ENCODE measurements at regions not wholly inside any gene's neighbourhood (a gene's known extent, or its start where the extent isn't known, plus 50 kb on each side); places are given as distances from the start of the nearest gene placed in this dataset.

DNA sequence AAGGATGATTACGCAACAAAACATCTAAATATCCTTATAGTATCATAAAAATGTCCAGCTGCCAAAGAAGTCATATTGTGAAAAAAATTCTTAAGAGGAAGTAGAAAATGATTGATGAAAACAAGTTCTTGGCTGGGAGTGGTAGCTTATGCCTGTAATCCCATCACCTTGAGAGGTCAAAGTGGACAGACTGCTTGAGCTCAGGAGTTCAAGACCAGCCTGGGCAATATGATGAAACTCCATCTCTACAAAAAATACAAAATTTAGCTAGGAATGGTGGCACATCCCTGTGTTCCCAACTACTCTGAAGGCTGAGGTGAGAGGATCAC, 577.6 kb downstream of the KLHL13 start:
- H3K27me3 ChIP-seq (ENCODE audit: insufficient read depth, poor library complexity, severe bottlenecking), result no peaks in the 10 kb centered on the region
- TF ChIP-seq, protein P1, sequence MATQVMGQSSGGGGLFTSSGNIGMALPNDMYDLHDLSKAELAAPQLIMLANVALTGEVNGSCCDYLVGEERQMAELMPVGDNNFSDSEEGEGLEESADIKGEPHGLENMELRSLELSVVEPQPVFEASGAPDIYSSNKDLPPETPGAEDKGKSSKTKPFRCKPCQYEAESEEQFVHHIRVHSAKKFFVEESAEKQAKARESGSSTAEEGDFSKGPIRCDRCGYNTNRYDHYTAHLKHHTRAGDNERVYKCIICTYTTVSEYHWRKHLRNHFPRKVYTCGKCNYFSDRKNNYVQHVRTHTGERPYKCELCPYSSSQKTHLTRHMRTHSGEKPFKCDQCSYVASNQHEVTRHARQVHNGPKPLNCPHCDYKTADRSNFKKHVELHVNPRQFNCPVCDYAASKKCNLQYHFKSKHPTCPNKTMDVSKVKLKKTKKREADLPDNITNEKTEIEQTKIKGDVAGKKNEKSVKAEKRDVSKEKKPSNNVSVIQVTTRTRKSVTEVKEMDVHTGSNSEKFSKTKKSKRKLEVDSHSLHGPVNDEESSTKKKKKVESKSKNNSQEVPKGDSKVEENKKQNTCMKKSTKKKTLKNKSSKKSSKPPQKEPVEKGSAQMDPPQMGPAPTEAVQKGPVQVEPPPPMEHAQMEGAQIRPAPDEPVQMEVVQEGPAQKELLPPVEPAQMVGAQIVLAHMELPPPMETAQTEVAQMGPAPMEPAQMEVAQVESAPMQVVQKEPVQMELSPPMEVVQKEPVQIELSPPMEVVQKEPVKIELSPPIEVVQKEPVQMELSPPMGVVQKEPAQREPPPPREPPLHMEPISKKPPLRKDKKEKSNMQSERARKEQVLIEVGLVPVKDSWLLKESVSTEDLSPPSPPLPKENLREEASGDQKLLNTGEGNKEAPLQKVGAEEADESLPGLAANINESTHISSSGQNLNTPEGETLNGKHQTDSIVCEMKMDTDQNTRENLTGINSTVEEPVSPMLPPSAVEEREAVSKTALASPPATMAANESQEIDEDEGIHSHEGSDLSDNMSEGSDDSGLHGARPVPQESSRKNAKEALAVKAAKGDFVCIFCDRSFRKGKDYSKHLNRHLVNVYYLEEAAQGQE (IDR thresholded peaks at IDR 0.05; ENCODE audit: insufficient replicate concordance, low read depth), result no peak
- no peak for TF ChIP-seq POLR2AphosphoS5 (IDR thresholded peaks at IDR 0.05; ENCODE audit: low read depth)
- no peak for TF ChIP-seq GABPA (IDR thresholded peaks at IDR 0.05; ENCODE audit: low read depth)
- DNase-seq (ENCODE audit: low read depth in 1 of 2, low spot score in 1 of 2), result no peak
- H3K27ac ChIP-seq (replicated peaks), result no peak overlapping the region
- H3K4me3 ChIP-seq (replicated peaks; ENCODE audit: insufficient read depth, low read length), result no peak overlapping the region

DNA sequence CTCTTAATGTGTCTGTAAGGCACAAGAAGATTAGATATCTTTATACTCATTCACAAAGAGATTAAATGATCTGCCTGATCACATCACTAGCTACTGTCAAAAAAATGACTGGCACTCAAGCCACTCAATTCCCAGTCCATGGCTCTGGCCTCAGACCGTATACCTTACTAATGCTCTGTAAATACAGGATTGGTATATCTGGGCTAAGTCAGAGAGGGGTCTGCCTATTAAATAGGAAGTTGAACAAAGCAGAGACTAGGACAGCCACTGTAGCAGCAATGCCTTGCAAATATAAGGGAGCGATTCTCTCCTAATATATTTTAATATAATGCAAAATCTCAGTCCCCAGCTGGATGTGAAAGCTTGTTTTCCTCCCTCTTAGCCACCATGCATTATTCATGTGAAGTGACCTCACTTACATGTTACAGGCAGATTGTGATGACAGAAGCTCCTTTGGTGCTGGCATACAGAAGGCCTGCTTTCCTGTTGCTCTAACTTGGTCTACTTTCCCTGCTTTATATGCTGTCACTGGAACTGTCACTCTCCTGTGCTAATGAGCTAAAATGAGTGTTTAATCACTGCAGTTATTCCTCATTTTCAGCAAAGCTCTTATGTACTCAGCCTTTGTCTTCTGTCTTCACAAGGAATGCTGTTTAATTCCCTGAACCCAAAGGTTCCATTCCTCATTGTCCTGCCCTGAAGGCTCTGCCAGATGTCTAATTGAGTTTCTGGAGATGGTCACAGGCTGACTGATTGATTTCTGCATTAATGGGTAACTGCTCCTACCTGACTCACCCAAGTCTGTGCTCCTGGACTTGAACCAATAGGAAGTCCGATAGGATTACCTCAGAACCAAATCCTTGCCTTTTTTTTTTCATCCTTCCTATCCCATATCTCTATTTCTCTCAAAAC, 578.2 kb downstream of the KLHL13 start:
- Histone ChIP-seq H3K27me3 (ENCODE audit: insufficient read depth, poor library complexity, severe bottlenecking) (no peaks in the 10 kb centered on the region), H3K27ac (replicated peaks) (no peak overlapping the region), H3K4me3 (replicated peaks; ENCODE audit: insufficient read depth, low read length) (no peak overlapping the region)
- no peak for DNase-seq (ENCODE audit: low read depth in 1 of 2, low spot score in 1 of 2)
- TF ChIP-seq, protein P2, sequence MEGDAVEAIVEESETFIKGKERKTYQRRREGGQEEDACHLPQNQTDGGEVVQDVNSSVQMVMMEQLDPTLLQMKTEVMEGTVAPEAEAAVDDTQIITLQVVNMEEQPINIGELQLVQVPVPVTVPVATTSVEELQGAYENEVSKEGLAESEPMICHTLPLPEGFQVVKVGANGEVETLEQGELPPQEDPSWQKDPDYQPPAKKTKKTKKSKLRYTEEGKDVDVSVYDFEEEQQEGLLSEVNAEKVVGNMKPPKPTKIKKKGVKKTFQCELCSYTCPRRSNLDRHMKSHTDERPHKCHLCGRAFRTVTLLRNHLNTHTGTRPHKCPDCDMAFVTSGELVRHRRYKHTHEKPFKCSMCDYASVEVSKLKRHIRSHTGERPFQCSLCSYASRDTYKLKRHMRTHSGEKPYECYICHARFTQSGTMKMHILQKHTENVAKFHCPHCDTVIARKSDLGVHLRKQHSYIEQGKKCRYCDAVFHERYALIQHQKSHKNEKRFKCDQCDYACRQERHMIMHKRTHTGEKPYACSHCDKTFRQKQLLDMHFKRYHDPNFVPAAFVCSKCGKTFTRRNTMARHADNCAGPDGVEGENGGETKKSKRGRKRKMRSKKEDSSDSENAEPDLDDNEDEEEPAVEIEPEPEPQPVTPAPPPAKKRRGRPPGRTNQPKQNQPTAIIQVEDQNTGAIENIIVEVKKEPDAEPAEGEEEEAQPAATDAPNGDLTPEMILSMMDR (IDR thresholded peaks at IDR 0.05; ENCODE audit: insufficient read depth, low read length), result no peak
- TF ChIP-seq POLR2AphosphoS5 (IDR thresholded peaks at IDR 0.05; ENCODE audit: low read depth), result no peak
- TF ChIP-seq GABPA (IDR thresholded peaks at IDR 0.05; ENCODE audit: low read depth), result no peak
- TF ChIP-seq SPI1 (IDR thresholded peaks at IDR 0.05; ENCODE audit: borderline replicate concordance, low read depth), result no peak
- TF ChIP-seq, protein P1 (IDR thresholded peaks at IDR 0.05; ENCODE audit: insufficient replicate concordance, low read depth), result no peak

DNA sequence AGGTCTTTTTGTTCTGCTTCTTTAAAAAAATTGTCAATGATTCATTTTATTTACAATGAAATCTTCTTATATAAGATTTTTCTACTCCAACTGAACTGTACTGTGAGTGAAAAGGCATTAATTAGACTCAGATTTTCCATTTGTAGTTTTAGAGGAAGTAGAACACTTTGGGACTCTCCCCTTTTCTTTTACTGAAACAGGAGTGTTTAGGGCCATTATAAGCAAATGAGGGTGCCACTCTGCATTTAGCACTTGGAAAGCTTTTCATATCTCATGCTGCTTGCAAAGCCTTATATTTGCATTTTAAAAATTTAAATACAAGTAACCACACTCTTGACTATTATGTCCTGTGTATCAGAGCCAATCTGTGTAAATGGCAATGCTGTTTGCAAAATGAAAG, 584.3 kb downstream of the KLHL13 start:
- H3K27ac ChIP-seq (replicated peaks), result no peak overlapping the region
- no peak for DNase-seq (ENCODE audit: low read depth in 1 of 2, low spot score in 1 of 2)

More for the DNA sequence above, 584.3 kb downstream of the KLHL13 start:
- no peak for TF ChIP-seq SPI1 (IDR thresholded peaks at IDR 0.05; ENCODE audit: borderline replicate concordance, low read depth)
- TF ChIP-seq, protein P1 (IDR thresholded peaks at IDR 0.05; ENCODE audit: insufficient replicate concordance, low read depth), result no peak
- TF ChIP-seq, protein P2 (IDR thresholded peaks at IDR 0.05; ENCODE audit: insufficient read depth, low read length), result no peak
- TF ChIP-seq GABPA (IDR thresholded peaks at IDR 0.05; ENCODE audit: low read depth), result no peak
- no peak for TF ChIP-seq POLR2AphosphoS5 (IDR thresholded peaks at IDR 0.05; ENCODE audit: low read depth)
- no peak overlapping the region for H3K4me3 ChIP-seq (replicated peaks; ENCODE audit: insufficient read depth, low read length)
- H3K27me3 ChIP-seq (ENCODE audit: insufficient read depth, poor library complexity, severe bottlenecking), result no peaks in the 10 kb centered on the region

Measured in HL-60 (cell line).